ENCODE measurements at regions not wholly inside any gene's neighbourhood (a gene's known extent, or its start where the extent isn't known, plus 50 kb on each side); places are given as distances from the start of the nearest gene placed in this dataset.

GRCh38 chr5:67942421-67942820, 273.1 kb upstream of the PIK3R1 start:
- TF ChIP-seq CTCF (IDR thresholded peaks at IDR 0.05; ENCODE audit: low read depth, low read length, missing input control) (no peak), NR2F2 (IDR thresholded peaks at IDR 0.05) (no peak), TAF1 (conservative IDR thresholded peaks at IDR 0.05) (no peak)

Measured in liver (tissue), 3 donors.